Lower leg skin (tissue), 3 donors: ENCODE measurements at regions not wholly inside any gene's neighbourhood (a gene's known extent, or its start where the extent isn't known, plus 50 kb on each side); places are given as distances from the start of the nearest gene placed in this dataset.

Source experiments
- POLR2A ChIP-seq, 2 donors: fragments of 450-650 bp; IDR thresholded peaks; one replicate each; pipeline ENCODE4 v1.6.1; 2016 to 2017; ENCODE audit warnings: antibody characterized with exemption in 2 of 2, mild to moderate bottlenecking in 1 of 2, moderate library complexity in 1 of 2
- TF ChIP-seq, protein P1 (sequence below), 3 donors: fragments of 450-650 bp; IDR thresholded peaks; one replicate each; pipeline ENCODE4 v1.5.1; 2016; ENCODE audit warnings: antibody characterized with exemption in 3 of 3, mild to moderate bottlenecking in 3 of 3, moderate library complexity in 2 of 3

DNA sequence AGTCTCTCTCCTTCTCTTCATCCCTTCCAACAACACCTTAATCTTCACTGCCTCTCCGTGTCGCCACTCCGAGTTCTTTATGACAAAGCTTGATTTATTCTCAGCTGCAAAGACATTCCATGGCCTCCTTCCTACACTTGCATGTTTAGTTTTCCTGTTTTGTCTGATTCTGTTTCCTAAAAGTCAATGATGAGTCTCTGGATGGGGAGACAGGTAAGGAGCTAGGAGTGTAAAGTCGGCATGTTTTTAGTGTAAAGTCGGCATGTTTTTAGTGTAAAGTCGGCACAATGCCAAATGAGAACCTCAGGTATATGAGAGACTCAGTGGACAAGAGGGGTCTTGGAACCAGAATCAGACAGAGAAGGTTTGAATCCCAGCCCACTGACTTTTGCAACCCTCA is 362.3 kb upstream of the EEF2KMT start:
- TF ChIP-seq, protein P1, sequence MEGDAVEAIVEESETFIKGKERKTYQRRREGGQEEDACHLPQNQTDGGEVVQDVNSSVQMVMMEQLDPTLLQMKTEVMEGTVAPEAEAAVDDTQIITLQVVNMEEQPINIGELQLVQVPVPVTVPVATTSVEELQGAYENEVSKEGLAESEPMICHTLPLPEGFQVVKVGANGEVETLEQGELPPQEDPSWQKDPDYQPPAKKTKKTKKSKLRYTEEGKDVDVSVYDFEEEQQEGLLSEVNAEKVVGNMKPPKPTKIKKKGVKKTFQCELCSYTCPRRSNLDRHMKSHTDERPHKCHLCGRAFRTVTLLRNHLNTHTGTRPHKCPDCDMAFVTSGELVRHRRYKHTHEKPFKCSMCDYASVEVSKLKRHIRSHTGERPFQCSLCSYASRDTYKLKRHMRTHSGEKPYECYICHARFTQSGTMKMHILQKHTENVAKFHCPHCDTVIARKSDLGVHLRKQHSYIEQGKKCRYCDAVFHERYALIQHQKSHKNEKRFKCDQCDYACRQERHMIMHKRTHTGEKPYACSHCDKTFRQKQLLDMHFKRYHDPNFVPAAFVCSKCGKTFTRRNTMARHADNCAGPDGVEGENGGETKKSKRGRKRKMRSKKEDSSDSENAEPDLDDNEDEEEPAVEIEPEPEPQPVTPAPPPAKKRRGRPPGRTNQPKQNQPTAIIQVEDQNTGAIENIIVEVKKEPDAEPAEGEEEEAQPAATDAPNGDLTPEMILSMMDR (IDR thresholded peaks at IDR 0.05), result no peak
- no peak for TF ChIP-seq POLR2A (IDR thresholded peaks at IDR 0.05)
